Neural crest cell (in vitro differentiated cells): ENCODE measurements at regions not wholly inside any gene's neighbourhood (a gene's known extent, or its start where the extent isn't known, plus 50 kb on each side); places are given as distances from the start of the nearest gene placed in this dataset.

ENCODE experiments used
- DNase-seq: peaks from one replicate; pipeline ENCODE4 v3.0.0; 2021; ENCODE audit warnings: low read depth, mixed read lengths, low spot score
- H3K27ac Mint-ChIP-seq: one replicate; pipeline ENCODE4 v1.8.0; 2021; ENCODE audit warnings: mild to moderate bottlenecking, mixed read lengths; ENCODE audit not compliant: unreplicated experiment
- H3K27me3 Mint-ChIP-seq: 2 replicates; pipeline ENCODE4 v1.8.0; 2021; ENCODE audit warnings: low read depth, mild to moderate bottlenecking, mixed read lengths
- H3K36me3 Mint-ChIP-seq: 2 replicates; pipeline ENCODE4 v1.8.0; 2021; ENCODE audit warnings: low read depth, mild to moderate bottlenecking, mixed read lengths
- H3K4me1 Mint-ChIP-seq: 2 replicates; pipeline ENCODE4 v1.8.0; 2021; ENCODE audit warnings: mixed read lengths
- H3K4me3 Mint-ChIP-seq: one replicate; pipeline ENCODE4 v1.8.0; 2021; ENCODE audit warnings: mild to moderate bottlenecking, mixed read lengths
- H3K9me3 Mint-ChIP-seq: 2 replicates; pipeline ENCODE4 v1.8.0; 2021; ENCODE audit warnings: mixed read lengths
- TF ChIP-seq, protein P1 (sequence below): fragments of 200-600 bp; sonication (generic); conservative IDR thresholded peaks from 2 replicates; pipeline ENCODE4 v1.5.0; 2021; ENCODE audit warnings: antibody characterized with exemption, mild to moderate bottlenecking

DNA sequence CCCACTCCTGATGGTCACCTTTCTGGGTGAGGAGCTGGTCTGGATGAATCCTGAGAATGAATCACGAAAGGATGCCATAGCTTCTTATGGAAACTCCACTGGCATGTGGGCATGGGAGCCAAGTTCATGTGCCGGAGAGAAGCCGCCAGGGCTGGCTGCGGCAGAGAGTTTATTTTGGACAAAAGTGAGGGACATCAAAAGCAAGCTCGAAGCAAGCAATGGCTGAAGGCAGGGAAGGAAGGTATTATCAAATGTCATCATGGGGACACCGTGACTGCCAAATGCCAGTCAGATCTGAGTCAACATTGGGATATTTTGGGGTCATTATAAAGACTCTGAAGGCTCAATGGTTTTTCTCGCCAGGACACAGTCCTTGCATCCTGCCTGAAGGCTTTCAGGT lies 249.1 kb downstream of the QKI start:
- Mint-ChIP-seq H3K9me3 (peaks cover 2% of the 10 kb centered on the region), H3K4me3 (no peak overlapping the region), H3K27me3 (no peaks in the 10 kb centered on the region), H3K27ac (no peak overlapping the region), H3K36me3 (no peaks in the 10 kb centered on the region), H3K4me1 (peaks cover 25% of the 10 kb centered on the region)
- TF ChIP-seq, protein P1, sequence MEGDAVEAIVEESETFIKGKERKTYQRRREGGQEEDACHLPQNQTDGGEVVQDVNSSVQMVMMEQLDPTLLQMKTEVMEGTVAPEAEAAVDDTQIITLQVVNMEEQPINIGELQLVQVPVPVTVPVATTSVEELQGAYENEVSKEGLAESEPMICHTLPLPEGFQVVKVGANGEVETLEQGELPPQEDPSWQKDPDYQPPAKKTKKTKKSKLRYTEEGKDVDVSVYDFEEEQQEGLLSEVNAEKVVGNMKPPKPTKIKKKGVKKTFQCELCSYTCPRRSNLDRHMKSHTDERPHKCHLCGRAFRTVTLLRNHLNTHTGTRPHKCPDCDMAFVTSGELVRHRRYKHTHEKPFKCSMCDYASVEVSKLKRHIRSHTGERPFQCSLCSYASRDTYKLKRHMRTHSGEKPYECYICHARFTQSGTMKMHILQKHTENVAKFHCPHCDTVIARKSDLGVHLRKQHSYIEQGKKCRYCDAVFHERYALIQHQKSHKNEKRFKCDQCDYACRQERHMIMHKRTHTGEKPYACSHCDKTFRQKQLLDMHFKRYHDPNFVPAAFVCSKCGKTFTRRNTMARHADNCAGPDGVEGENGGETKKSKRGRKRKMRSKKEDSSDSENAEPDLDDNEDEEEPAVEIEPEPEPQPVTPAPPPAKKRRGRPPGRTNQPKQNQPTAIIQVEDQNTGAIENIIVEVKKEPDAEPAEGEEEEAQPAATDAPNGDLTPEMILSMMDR: no peak
- no peak for DNase-seq

DNA sequence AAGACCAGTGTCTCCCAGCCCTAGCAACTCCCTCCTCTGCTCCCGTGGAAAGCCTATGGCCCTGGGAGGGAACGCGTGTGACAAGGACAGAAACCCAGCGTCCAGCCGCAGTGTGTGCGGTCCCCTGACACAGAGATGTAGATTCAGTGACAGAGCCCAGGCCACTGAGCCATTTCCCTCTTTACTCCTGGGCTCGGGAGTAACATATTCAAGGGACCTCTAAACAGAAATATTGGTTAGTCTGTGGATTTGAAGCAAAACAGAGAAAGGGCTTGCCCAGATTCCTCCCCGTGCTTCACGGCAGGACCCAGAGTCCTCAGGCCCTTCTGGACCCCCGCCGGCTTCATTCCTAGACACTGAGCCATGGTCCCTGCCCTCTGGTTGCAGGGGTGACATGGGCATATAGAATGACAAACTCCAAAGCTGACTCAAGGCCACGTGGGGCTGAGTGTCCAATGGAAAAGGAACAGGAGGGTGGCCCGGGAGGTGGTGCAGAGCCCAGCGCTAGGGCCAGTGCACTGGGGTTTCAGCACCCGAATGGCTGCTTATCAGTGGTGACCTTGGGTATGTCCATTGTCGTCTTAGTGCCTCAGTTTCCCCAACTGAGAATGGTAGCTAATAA lies 248.2 kb downstream of the QKI start:
- DNase-seq: no peak
- TF ChIP-seq, protein P1: no peak
- peaks cover 17% of the 10 kb centered on the region for H3K4me1 Mint-ChIP-seq
- H3K4me3 Mint-ChIP-seq: no peak overlapping the region
- H3K9me3 Mint-ChIP-seq: peaks cover 2% of the 10 kb centered on the region
- no peak overlapping the region for H3K27ac Mint-ChIP-seq
- H3K36me3 Mint-ChIP-seq: no peaks in the 10 kb centered on the region
- H3K27me3 Mint-ChIP-seq: no peaks in the 10 kb centered on the region

DNA sequence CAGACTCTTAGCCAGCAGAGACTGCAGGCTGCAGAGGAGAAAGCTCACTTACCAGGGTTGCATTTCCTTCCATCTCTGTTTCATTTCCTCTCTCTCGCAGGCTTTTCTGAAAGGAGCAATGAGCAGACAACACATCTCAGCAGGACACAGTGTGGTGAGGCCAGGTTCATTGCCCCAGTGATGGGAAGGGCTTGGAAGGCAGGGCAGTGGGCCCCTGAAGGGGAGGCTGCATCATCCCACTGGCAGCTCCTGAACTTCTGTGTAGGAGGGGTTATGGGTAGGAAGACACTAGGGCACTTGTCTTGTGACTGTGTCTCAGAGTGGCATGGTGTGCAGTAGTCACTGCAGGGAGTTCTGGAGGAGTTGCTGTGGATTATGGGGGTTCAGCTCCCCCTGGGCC lies 246.8 kb downstream of the QKI start:
- no peak for DNase-seq
- peaks cover 2% of the 10 kb centered on the region for H3K36me3 Mint-ChIP-seq
- H3K27ac Mint-ChIP-seq: no peak overlapping the region
- H3K27me3 Mint-ChIP-seq: no peaks in the 10 kb centered on the region
- peaks cover 14% of the 10 kb centered on the region for H3K4me1 Mint-ChIP-seq
- TF ChIP-seq, protein P1: no peak
- H3K4me3 Mint-ChIP-seq: no peak overlapping the region
- peaks cover 2% of the 10 kb centered on the region for H3K9me3 Mint-ChIP-seq

DNA sequence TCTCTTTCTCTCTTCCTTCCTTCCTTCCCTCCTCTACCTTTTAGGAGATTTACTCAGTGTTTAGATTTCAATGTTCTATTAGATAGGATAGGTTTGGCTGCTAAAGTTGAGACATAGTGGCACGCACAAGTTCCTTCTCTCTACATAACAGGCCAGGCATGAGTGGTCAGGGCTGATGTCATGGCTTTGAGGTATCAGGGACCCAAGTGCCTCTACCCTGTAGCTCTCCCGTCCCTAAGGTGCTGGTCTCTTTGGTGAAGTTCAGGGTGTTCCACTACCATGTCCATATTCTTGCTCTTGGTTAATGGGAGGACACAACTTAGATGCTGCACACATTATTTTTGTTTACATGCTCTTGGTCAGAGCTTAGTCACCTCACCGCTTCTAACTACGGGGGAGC lies 245.3 kb downstream of the QKI start:
- peaks cover 2% of the 10 kb centered on the region for H3K36me3 Mint-ChIP-seq
- peaks cover 3% of the 10 kb centered on the region for H3K9me3 Mint-ChIP-seq
- DNase-seq: no peak
- H3K27ac Mint-ChIP-seq: no peak overlapping the region
- H3K4me3 Mint-ChIP-seq: no peak overlapping the region
- peaks cover 14% of the 10 kb centered on the region for H3K4me1 Mint-ChIP-seq
- TF ChIP-seq, protein P1: no peak
- H3K27me3 Mint-ChIP-seq: no peaks in the 10 kb centered on the region

DNA sequence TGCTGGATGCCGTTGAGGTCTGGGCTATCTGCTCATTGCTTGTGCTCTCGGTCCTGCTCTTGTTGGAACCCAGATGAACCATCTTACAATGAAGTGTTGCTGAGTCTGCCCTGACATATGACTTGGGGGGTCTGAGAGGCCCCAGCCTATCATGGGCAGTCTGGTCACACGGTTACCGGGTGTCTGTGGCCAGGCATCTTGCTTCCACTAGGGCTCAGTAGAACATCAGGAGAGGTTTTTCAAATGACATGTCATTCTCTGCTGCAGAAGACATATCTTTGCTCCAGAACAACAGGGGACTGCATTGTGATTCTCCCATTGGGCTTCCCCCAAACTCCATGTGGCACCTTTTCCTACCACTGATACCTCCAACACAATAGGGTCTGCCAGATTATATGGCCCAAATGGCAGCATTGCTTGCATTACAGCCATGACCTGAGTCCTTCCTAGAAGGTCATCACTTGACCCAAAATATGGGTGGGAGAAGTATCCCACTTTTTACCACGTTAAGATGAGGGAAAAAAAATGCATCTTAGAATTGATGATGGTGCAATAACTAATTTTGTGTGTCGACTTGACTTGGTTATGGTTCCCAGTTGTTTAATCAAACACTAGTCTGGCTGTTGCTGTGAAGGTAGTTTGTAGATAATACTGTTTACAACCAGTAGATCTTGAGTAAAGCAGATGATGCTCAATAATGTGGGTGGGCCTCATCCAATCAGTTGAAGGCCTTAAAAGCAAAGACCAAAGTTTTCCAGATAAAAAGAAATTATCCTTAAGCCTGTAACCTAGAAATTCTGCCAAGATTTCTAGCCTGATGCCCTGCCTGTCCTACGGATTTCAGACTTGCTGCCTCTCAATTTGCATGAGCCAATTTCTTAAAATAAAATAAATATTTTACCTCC lies 241.0 kb downstream of the QKI start:
- Mint-ChIP-seq H3K9me3 (peaks cover 6% of the 10 kb centered on the region), H3K4me1 (peaks cover 7% of the 10 kb centered on the region), H3K27me3 (no peaks in the 10 kb centered on the region), H3K36me3 (peaks cover 2% of the 10 kb centered on the region), H3K27ac (no peak overlapping the region), H3K4me3 (no peak overlapping the region)
- TF ChIP-seq, protein P1: no peak
- no peak for DNase-seq
